HG03342 (cell line): ENCODE measurements at regions not wholly inside any gene's neighbourhood (a gene's known extent, or its start where the extent isn't known, plus 50 kb on each side); places are given as distances from the start of the nearest gene placed in this dataset.

Experiments used
- ATAC-seq: cut with Tn5 transposase; IDR thresholded peaks from one replicate; pipeline ENCODE4 v1.9.1; 2021; ENCODE audit warnings: mild to moderate bottlenecking, moderate library complexity; ENCODE audit not compliant: unreplicated experiment

DNA sequence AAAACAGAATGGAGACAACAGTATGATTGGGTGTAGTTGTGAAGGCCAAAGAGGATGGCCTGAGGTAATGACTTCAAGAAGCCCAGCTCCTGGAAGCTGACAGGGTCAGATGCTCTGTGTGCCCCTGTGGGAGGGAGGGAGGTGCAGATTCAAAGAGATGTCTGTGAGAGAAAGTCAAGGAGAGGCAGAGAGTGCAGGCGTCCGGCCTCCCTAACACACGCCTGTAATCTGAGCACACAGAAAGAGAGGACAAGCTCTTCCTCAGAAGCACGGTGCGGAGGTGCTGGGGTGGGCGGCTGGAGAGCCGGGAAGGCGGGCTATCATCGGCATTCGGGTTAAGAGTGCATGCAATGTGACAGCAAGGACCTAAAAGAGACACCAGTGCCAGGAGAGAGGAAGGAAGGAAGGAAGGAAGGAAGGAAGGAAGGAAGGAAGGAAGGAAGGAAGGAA is 238.2 kb upstream of the HES1 start:
- no peak for ATAC-seq

- ATAC-seq = no peak
Observed at GRCh38 chr3:193899001-193899400, 236.9 kb upstream of the HES1 start.

GRCh38 chr3:193901007-193901406 is 234.9 kb upstream of the HES1 start:
- ATAC-seq = no peak

DNA sequence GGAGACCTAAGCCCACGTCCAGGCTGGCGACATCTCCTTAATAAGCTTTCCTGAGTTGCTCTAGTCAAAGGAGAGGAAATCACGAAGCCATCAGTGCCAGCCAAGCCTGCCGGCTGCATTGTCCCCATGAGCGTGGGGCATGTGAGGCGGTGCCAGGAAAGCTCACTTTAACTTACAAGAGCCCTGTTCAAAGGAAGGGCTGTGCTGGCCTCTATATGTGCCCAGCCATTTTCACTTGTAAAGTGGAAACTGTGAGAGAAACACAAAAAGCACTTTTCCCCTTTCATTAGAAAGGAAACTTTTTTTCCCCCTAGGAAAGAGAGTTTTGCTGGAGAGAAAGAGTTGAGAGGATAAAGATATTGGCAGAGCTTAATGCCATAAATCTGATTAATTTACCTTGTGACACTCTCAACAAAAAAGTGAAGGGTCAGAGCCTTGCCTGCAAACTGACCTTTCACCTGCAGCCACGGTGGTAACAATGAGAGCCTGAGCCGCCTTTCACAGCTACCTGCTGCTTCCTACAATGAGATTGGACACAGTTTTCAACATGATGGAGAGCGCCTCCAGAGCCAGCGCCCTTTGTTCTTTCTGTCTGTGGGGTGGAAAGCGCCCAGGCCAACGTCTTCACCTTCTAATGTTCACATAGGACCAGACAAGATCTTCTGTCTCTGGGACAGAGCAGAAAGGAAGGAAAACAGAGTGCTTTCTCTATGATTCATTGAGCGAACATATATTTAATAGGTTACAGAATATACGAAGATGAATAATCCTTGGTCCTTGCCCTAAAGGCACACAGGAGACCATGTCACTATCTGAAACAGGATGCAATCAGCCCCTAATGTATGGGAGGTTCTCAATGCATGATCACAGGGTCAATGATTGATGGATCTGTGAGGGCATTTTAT is 233.1 kb upstream of the HES1 start:
- no peak for ATAC-seq

- ATAC-seq = no peak
Observed at GRCh38 chr3:193903512-193903817, 232.5 kb upstream of the HES1 start.

DNA sequence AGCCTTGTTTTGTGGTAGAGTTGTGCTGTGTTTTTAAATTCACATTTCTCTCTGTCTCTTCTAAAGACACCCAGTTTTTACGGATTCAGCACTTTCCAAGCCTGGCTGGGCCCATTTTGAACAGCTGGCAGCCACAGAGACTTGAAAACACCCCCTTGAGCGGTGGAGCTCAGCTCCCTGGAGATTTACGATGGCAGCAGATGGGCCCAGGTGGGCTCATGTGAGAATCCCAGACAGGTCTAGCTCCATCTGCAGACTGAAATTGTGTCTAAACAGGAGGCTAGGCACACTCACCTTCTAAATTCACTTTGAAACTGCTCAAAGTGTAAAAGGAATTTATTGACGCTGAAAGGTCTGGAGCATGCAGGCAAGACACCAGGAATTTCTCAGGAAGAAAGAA is 232.0 kb upstream of the HES1 start:
- ATAC-seq = no peak

- no peak for ATAC-seq
Observed at GRCh38 chr3:193905541-193906396, 230.2 kb upstream of the HES1 start.

DNA sequence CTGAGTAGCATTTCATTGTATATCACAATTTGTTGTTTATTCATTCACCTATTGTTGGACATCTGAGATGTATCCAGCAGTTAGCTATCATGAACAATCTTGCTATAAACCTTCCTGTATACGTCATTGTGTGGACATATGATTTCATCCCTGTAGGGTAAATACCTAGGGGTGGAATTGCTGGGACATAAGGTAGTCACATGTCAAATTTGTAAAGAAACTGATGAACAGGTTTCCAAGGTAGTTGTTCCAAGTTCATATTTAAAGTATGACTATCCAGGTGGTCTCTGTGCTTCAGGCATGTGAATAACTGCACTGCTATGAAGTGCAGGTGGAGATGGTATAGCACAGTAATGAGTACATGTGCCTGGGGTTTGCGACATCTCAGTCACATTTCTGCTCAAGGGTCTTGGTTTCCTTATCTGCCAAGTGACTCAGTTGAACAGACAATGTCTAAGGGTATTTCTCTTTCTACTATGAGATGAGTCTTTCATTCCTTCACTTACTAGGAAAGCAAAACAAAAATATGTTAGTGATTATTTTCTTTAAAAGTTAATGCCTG is 229.0 kb upstream of the HES1 start:
- ATAC-seq = no peak

DNA sequence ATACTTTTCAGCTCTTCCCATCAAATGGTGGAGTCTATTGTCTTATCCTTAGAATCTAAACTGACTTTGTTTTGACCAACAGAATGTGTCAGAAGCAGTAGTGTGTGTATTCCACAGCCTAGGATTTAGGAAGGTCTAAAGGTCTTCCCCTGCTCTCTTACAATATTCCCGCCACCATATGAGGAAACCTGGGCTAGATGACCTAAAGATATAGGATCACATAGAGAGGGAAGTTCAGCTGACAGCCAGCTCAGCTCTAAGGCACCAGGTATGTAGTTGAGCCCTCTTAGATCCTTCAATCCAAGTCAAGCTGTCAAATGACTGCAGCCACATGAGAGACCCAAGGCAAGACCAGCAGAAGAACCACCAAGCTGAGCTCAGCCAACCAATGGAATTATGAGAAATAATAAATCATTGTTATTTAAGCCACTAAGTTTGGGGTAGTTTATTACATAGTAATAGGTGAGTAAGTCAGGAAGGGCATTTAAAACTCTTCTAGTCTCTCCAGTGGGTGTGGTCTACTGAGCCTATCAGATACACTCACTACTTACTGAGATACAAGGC is 227.7 kb upstream of the HES1 start:
- no peak for ATAC-seq

GRCh38 chr3:193909387-193909786 is 226.6 kb upstream of the HES1 start:
- ATAC-seq = no peak

GRCh38 chr3:193910310-193910709 is 225.6 kb upstream of the HES1 start:
- ATAC-seq = no peak

- ATAC-seq = no peak
Observed at GRCh38 chr3:193910886-193911738, 224.8 kb upstream of the HES1 start.

- no peak for ATAC-seq
Observed at GRCh38 chr3:193911784-193912340, 224.1 kb upstream of the HES1 start.

DNA sequence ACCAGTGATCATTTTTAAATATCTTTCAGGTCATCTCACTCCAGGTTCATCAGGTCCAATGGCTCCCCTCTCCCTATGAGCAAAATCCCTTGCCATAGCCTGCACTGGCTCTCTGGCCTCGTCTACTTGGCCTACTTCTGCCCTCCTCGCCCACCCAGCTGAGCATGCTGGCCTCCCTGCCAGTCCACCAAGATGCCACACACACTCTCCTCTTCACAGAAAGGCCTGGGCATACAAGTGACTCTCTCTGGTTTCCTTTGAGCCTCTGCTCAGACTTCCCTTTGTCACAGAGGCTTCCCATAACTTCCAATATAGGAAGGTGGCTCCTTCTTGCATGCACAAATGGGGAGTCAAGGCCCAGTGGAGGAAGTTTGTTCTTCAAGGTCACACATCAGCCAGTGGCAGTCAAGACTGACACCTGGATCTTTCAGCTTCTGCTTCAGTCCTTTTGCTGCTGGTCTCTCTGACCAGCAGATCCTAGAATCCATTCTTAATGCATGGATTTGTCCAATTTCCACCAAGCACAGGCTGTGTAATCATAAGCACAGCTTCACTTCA is 223.2 kb upstream of the HES1 start:
- no peak for ATAC-seq

DNA sequence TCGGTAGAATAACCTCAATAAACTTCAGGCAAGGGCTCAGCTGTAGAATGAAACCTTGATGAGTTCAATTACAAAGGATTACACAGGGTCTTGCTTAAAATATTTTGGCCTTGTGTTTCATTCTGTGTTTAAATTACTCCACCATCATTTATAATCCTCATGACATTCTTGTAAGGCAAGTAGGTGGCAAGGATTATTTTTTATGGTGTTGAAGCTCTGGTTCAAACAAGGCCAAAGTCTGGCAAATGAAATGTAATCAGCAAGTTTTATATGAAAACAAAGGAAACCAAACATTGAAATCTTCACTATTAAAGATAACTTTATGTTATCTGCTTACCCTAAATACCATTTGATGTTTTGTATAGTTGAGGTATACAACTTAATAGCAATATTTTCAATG is 221.3 kb upstream of the HES1 start:
- ATAC-seq = no peak

GRCh38 chr3:193915099-193915498 is 220.8 kb upstream of the HES1 start:
- ATAC-seq = no peak

GRCh38 chr3:193915613-193916012 is 220.3 kb upstream of the HES1 start:
- no peak for ATAC-seq

GRCh38 chr3:193917158-193917557 is 218.8 kb upstream of the HES1 start:
- no peak for ATAC-seq

GRCh38 chr3:193921465-193921864 is 214.5 kb upstream of the HES1 start:
- ATAC-seq = no peak
